NB4 (cell line): ENCODE measurements at regions not wholly inside any gene's neighbourhood (a gene's known extent, or its start where the extent isn't known, plus 50 kb on each side); places are given as distances from the start of the nearest gene placed in this dataset.

ENCODE experiments used
- DNase-seq: peaks from one replicate; pipeline ENCODE4 v3.0.0; 2010; ENCODE audit warnings: low read depth
- H3K4me3 ChIP-seq: one replicate; pipeline ENCODE4 v1.5.1; 2011; ENCODE audit warnings: mild to moderate bottlenecking, low read depth, low read length, moderate library complexity
- MYC ChIP-seq: IDR thresholded peaks from 2 replicates; pipeline ENCODE4 v1.6.1; 2011; ENCODE audit warnings: low read depth, low read length
- POLR2A ChIP-seq: IDR thresholded peaks from 2 replicates; pipeline ENCODE4 v1.6.1; 2011; ENCODE audit warnings: mild to moderate bottlenecking; ENCODE audit not compliant: insufficient read length; ENCODE audit errors: extremely low read depth
- TF ChIP-seq, protein P1 (sequence below): IDR thresholded peaks from one replicate; pipeline ENCODE4 v1.5.1; 2012; ENCODE audit warnings: low read depth, low read length
- TF ChIP-seq, protein P2 (sequence below): IDR thresholded peaks from 2 replicates; pipeline ENCODE4 v1.6.1; 2011; ENCODE audit warnings: low read depth, low read length

DNA sequence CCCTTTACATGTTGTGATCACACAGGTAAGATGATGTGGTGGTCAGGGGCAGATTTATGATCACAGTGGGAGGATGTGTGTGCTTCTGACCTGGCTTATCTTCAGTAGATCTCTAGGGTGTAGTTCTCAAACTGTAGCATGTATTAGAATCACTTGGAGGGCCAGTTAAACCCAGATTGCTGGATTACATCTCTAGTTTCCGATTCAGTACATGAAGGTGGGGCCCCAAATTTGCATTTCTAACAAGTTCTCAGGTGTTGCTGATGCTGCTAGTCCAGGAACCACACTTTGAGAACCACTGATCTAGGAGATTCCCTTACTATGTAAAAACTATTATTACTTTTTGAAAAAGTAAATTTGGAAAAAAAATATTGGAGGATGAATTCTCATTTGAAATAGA, 199.3 kb upstream of the GOLIM4 start:
- H3K4me3 ChIP-seq, result no peak overlapping the region
- DNase-seq, result no peak
- TF ChIP-seq, protein P1, sequence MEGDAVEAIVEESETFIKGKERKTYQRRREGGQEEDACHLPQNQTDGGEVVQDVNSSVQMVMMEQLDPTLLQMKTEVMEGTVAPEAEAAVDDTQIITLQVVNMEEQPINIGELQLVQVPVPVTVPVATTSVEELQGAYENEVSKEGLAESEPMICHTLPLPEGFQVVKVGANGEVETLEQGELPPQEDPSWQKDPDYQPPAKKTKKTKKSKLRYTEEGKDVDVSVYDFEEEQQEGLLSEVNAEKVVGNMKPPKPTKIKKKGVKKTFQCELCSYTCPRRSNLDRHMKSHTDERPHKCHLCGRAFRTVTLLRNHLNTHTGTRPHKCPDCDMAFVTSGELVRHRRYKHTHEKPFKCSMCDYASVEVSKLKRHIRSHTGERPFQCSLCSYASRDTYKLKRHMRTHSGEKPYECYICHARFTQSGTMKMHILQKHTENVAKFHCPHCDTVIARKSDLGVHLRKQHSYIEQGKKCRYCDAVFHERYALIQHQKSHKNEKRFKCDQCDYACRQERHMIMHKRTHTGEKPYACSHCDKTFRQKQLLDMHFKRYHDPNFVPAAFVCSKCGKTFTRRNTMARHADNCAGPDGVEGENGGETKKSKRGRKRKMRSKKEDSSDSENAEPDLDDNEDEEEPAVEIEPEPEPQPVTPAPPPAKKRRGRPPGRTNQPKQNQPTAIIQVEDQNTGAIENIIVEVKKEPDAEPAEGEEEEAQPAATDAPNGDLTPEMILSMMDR, result no peak
- TF ChIP-seq MYC (no peak), POLR2A (no peak)
- TF ChIP-seq, protein P2, sequence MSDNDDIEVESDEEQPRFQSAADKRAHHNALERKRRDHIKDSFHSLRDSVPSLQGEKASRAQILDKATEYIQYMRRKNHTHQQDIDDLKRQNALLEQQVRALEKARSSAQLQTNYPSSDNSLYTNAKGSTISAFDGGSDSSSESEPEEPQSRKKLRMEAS, result no peak

DNA sequence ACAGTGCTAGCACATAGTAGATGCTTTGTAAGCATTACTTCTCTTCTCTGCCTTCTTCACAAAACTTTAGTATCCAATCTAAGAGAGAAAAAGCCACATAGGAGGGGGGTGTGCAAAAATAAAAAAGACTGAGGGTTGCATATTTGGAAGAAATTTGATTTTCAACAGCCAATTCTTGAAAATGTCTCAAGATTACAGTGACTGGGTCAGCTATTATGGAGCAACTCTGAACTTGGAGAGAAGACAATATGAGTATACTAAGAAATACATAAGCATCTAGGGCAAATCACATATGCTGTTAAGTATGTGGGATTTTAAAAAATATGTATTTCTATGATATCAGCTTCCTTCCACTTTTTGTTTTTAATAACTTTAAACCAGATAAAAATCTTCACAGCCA, 196.6 kb upstream of the GOLIM4 start:
- TF ChIP-seq, protein P1, result no peak
- TF ChIP-seq MYC, result no peak
- TF ChIP-seq, protein P2, result no peak
- TF ChIP-seq POLR2A, result no peak
- DNase-seq, result no peak
- H3K4me3 ChIP-seq, result no peak overlapping the region

DNA sequence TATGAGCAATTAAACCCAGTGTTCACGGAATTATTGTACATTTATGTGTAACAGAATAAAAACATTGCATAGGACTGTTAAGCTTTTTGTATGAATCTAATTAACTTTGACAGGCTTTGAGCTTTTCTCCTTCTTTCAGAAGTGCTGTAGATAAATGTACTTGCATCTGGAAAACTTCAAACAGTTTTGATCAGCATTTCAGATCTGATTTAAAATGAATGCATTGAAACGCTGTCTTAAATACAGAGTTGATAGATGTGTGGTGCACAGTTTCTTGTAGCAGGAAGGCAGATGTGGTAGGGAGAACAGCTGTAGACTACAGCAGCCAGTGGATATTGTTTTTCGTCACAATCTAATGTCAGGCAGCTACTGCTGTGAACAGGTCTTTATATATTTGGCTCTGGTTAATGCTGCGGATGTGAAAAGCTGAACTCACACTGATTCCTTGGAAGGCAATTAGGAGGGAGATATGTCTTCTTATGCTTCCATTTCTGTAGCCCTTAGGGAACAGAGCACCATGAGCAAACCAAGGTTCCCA, 193.8 kb upstream of the GOLIM4 start:
- DNase-seq, result no peak
- TF ChIP-seq, protein P2, result no peak
- TF ChIP-seq POLR2A, result no peak
- TF ChIP-seq, protein P1, result no peak
- TF ChIP-seq MYC, result no peak

DNA sequence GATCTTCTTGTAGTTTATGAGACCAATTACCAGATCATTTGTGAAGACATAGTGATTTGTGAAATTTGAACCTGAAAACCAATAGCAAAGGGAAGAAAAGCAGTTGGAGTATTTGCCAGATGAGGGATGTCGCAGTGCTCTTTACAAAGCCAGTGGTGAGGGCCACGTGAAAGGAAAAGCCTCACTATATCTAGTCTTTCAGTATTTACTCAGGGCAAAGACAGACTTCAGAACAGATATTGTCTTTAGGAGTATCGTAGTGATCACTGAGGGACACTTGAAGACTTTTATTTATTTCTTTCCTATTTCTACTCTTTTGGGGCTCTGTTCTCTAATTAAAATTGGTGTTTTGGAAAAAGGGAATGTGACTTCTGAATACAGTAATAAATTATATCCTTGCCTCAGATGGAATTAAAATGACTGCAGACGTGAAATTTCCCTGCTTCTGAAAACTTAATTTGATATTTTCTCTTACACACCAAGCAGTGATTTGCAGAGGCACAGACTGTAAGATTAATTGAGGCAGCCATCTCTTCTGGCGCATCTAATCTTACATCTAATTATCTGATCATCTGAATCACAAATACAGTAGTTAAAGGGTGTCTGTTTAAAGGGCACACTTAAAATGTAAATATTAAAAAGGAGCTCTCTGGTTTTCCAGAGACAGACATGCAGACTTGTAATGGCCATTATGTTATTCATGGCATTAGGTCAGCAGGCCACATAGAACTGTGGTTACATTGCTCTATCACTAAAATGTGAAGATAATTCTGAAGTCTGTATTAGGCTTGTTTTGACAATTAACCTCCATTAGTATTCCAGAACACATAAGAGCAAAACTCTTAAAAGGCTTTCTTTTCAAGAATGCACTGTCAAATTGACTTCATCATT, 193.0 kb upstream of the GOLIM4 start:
- DNase-seq, result no peak
- H3K4me3 ChIP-seq, result no peak overlapping the region
- TF ChIP-seq, protein P2, result no peak
- no peak for TF ChIP-seq POLR2A
- TF ChIP-seq, protein P1, result no peak
- no peak for TF ChIP-seq MYC

More for the DNA sequence above, 193.8 kb upstream of the GOLIM4 start:
- no peak overlapping the region for H3K4me3 ChIP-seq

DNA sequence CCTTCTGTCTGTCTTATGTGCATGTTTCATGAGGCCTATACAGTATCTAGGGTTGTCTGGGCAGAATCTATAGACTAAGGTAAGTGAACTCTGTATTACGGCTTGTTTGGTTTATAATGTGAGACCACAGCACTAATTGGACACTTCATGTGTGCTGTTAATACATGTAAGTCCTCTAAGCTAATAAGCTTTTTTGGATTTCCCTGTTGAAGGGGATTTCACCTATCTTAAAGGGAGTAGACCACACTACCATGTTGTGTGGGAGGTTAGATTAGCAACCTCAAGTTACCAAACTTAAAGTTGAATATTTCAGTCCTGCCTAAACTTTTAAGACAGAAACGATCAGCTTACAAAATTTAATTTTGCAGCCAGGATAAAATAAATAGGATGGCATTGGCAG, 189.8 kb upstream of the GOLIM4 start:
- no peak for DNase-seq
- TF ChIP-seq, protein P2, result no peak
- TF ChIP-seq, protein P1, result no peak
- TF ChIP-seq MYC (no peak), POLR2A (no peak)

More for the DNA sequence above, 189.8 kb upstream of the GOLIM4 start:
- no peak overlapping the region for H3K4me3 ChIP-seq
